ENCODE measurements at regions not wholly inside any gene's neighbourhood (a gene's known extent, or its start where the extent isn't known, plus 50 kb on each side); places are given as distances from the start of the nearest gene placed in this dataset.

GRCh38 chr3:72116226-72116625, 331.3 kb upstream of the PROK2 start:
- H3K4me3 Mint-ChIP-seq = no peak overlapping the region
- H3K27me3 Mint-ChIP-seq (ENCODE audit: insufficient read depth, low read depth) = peaks cover 12% of the 10 kb centered on the region
- H3K4me1 Mint-ChIP-seq = peaks cover 11% of the 10 kb centered on the region
- Histone ChIP-seq H3K9ac (no peak overlapping the region), H3K27ac (no peak overlapping the region), H3K79me2 (ENCODE audit: low read depth) (no peaks in the 10 kb centered on the region), H3K27me3 (no peaks in the 10 kb centered on the region), H3K9me3 (ENCODE audit: low read depth) (no peaks in the 10 kb centered on the region), H2AFZ (replicated peaks) (no peak overlapping the region), H3K4me1 (no peaks in the 10 kb centered on the region), H3K36me3 (no peaks in the 10 kb centered on the region), H3F3A (ENCODE audit: low read depth) (no peaks in the 10 kb centered on the region), H3K4me2 (no peak overlapping the region), H3K4me3 (no peak overlapping the region), H4K20me1 (ENCODE audit: low read depth) (no peaks in the 10 kb centered on the region)
- H3K36me3 Mint-ChIP-seq = no peaks in the 10 kb centered on the region
- TF ChIP-seq CTCF (IDR thresholded peaks at IDR 0.05) = no peak
- no peak for TF ChIP-seq EZH2phosphoT487 (IDR thresholded peaks at IDR 0.05)
- TF ChIP-seq EZH2 (IDR thresholded peaks at IDR 0.05) = no peak
- DNase-seq (ENCODE audit: low spot score) = no peak
- H3K27ac Mint-ChIP-seq = no peak overlapping the region
- H3K9me3 Mint-ChIP-seq = no peaks in the 10 kb centered on the region

DNA sequence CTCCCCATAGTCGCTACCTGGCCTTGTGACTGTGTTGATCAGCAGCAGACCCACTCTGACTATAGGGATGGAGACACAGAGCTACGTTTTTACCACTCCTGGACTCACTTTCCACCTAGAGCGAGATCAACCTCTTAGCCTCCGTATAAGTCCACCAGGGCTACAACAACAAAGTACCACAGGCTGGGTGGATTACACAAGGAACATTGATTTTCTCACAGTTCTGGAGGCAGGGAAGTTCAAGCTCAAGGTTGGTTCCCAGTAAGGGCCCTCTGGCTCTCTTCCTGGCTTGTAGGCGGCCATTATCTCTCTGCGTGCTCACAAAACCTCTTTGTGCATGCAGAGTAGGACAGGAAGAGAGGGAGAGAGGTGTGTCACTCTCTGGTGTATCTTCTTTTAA, 330.4 kb upstream of the PROK2 start:
- no peak overlapping the region for H3K27ac ChIP-seq
- H3F3A ChIP-seq (ENCODE audit: low read depth) = no peaks in the 10 kb centered on the region
- H3K36me3 Mint-ChIP-seq = no peaks in the 10 kb centered on the region
- no peak overlapping the region for H3K4me3 Mint-ChIP-seq
- no peaks in the 10 kb centered on the region for H4K20me1 ChIP-seq (ENCODE audit: low read depth)
- TF ChIP-seq EZH2 (IDR thresholded peaks at IDR 0.05) (no peak), CTCF (IDR thresholded peaks at IDR 0.05) (no peak), EZH2phosphoT487 (IDR thresholded peaks at IDR 0.05) (no peak)
- H3K9me3 Mint-ChIP-seq = no peaks in the 10 kb centered on the region
- H3K9me3 ChIP-seq (ENCODE audit: low read depth) = no peaks in the 10 kb centered on the region
- no peaks in the 10 kb centered on the region for H3K27me3 ChIP-seq
- no peaks in the 10 kb centered on the region for H3K4me1 ChIP-seq
- H3K27ac Mint-ChIP-seq = no peak overlapping the region
- H3K4me1 Mint-ChIP-seq = peaks cover 17% of the 10 kb centered on the region
- peaks cover 12% of the 10 kb centered on the region for H3K27me3 Mint-ChIP-seq (ENCODE audit: insufficient read depth, low read depth)
- no peak overlapping the region for H2AFZ ChIP-seq (replicated peaks)
- DNase-seq (ENCODE audit: low spot score) = no peak
- no peaks in the 10 kb centered on the region for H3K36me3 ChIP-seq
- no peak overlapping the region for H3K4me3 ChIP-seq
- no peaks in the 10 kb centered on the region for H3K79me2 ChIP-seq (ENCODE audit: low read depth)
- H3K9ac ChIP-seq = no peak overlapping the region
- H3K4me2 ChIP-seq = no peak overlapping the region

- Mint-ChIP-seq H3K27me3 (ENCODE audit: insufficient read depth, low read depth) (peaks cover 12% of the 10 kb centered on the region), H3K4me1 (peaks cover 17% of the 10 kb centered on the region), H3K9me3 (no peaks in the 10 kb centered on the region), H3K27ac (no peak overlapping the region), H3K4me3 (no peak overlapping the region), H3K36me3 (no peaks in the 10 kb centered on the region)
- Histone ChIP-seq H3K4me1 (no peaks in the 10 kb centered on the region), H3K79me2 (ENCODE audit: low read depth) (no peaks in the 10 kb centered on the region), H3K27me3 (no peaks in the 10 kb centered on the region), H3F3A (ENCODE audit: low read depth) (no peaks in the 10 kb centered on the region), H3K4me3 (no peak overlapping the region), H4K20me1 (ENCODE audit: low read depth) (no peaks in the 10 kb centered on the region), H3K9ac (no peak overlapping the region), H3K36me3 (no peaks in the 10 kb centered on the region), H3K4me2 (no peak overlapping the region), H3K27ac (no peak overlapping the region), H2AFZ (replicated peaks) (no peak overlapping the region), H3K9me3 (ENCODE audit: low read depth) (no peaks in the 10 kb centered on the region)
- DNase-seq (ENCODE audit: low spot score) = no peak
- no peak for TF ChIP-seq EZH2 (IDR thresholded peaks at IDR 0.05)
- no peak for TF ChIP-seq CTCF (IDR thresholded peaks at IDR 0.05)
- no peak for TF ChIP-seq EZH2phosphoT487 (IDR thresholded peaks at IDR 0.05)
These were observed 329.8 kb upstream of the PROK2 start for GRCh38 chr3:72114773-72115172.

DNA sequence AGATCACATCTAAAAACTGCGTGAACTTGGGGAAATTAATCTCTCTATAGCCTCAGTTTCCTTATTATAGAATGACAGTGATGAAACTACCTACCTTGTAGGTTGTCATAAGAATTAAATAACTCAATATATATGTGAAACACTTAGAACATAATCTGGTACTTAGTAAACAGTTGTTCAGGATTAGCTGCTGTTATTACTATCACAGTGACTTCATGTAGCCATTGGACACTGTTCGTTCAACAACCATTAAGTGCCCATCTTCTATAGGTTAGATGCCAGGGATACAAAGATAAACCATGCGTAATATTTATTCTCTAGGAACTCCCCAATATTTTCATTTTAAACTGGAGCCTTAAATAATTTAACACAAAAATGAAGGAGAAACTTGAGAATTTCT, 329.0 kb upstream of the PROK2 start:
- H3K27me3 Mint-ChIP-seq (ENCODE audit: insufficient read depth, low read depth) = peaks cover 16% of the 10 kb centered on the region
- H3K9me3 Mint-ChIP-seq = no peaks in the 10 kb centered on the region
- peaks cover 17% of the 10 kb centered on the region for H3K4me1 Mint-ChIP-seq
- no peak overlapping the region for H3K27ac Mint-ChIP-seq
- Histone ChIP-seq H4K20me1 (ENCODE audit: low read depth) (no peaks in the 10 kb centered on the region), H3K9ac (no peak overlapping the region), H2AFZ (replicated peaks) (no peak overlapping the region), H3K4me3 (no peak overlapping the region), H3K27ac (no peak overlapping the region), H3K9me3 (ENCODE audit: low read depth) (no peaks in the 10 kb centered on the region), H3K36me3 (no peaks in the 10 kb centered on the region), H3K27me3 (no peaks in the 10 kb centered on the region), H3K79me2 (ENCODE audit: low read depth) (no peaks in the 10 kb centered on the region), H3K4me2 (no peak overlapping the region), H3K4me1 (no peaks in the 10 kb centered on the region), H3F3A (ENCODE audit: low read depth) (no peaks in the 10 kb centered on the region)
- no peak overlapping the region for H3K4me3 Mint-ChIP-seq
- TF ChIP-seq EZH2 (IDR thresholded peaks at IDR 0.05) (no peak), EZH2phosphoT487 (IDR thresholded peaks at IDR 0.05) (no peak), CTCF (IDR thresholded peaks at IDR 0.05) (no peak)
- H3K36me3 Mint-ChIP-seq = no peaks in the 10 kb centered on the region
- DNase-seq (ENCODE audit: low spot score) = no peak
